ENCODE measurements at regions not wholly inside any gene's neighbourhood (a gene's known extent, or its start where the extent isn't known, plus 50 kb on each side); places are given as distances from the start of the nearest gene placed in this dataset.

GRCh38 chr5:174211277-174211626 is 165.7 kb downstream of the NSG2 start:
- no peak overlapping the region for H3K4me3 ChIP-seq
- no peaks in the 10 kb centered on the region for H3K36me3 ChIP-seq
- no peaks in the 10 kb centered on the region for H3K27me3 ChIP-seq
- no peak overlapping the region for H3K27ac ChIP-seq
- no peak for TF ChIP-seq CTCF (IDR thresholded peaks at IDR 0.05)
- no peaks in the 10 kb centered on the region for H3K9me3 ChIP-seq
- no peaks in the 10 kb centered on the region for H3K4me1 ChIP-seq
- intact Hi-C loops (cut with DNase I): no loop called here
- DNase-seq (ENCODE audit: low spot score in 2 of 2): no peak

- no peak overlapping the region for H3K4me3 ChIP-seq
- no peak overlapping the region for H3K27ac ChIP-seq
- intact Hi-C loops (cut with DNase I): no loop called here
- no peaks in the 10 kb centered on the region for H3K27me3 ChIP-seq
- no peak for DNase-seq (ENCODE audit: low spot score in 2 of 2)
- H3K9me3 ChIP-seq: peaks cover 0 to 11% of the 10 kb centered on the region in 2 donors
- TF ChIP-seq CTCF (IDR thresholded peaks at IDR 0.05): no peak
- no peaks in the 10 kb centered on the region for H3K36me3 ChIP-seq
- no peaks in the 10 kb centered on the region for H3K4me1 ChIP-seq
Measured at GRCh38 chr5:174217527-174217926, 172.0 kb downstream of the NSG2 start.

- Histone ChIP-seq H3K4me1 (no peaks in the 10 kb centered on the region), H3K9me3 (peaks cover 0 to 11% of the 10 kb centered on the region in 2 donors), H3K27ac (no peak overlapping the region), H3K27me3 (no peaks in the 10 kb centered on the region), H3K4me3 (no peak overlapping the region), H3K36me3 (no peaks in the 10 kb centered on the region)
- intact Hi-C loops (cut with DNase I): no loop called here
- no peak for DNase-seq (ENCODE audit: low spot score in 2 of 2)
- no peak for TF ChIP-seq CTCF (IDR thresholded peaks at IDR 0.05)
Measured at GRCh38 chr5:174218162-174218561, 172.7 kb downstream of the NSG2 start.

- DNase-seq (ENCODE audit: low spot score in 2 of 2): no peak
- Histone ChIP-seq H3K9me3 (peaks cover 0 to 11% of the 10 kb centered on the region in 2 donors), H3K4me3 (no peak overlapping the region), H3K4me1 (no peaks in the 10 kb centered on the region), H3K27ac (no peak overlapping the region), H3K36me3 (no peaks in the 10 kb centered on the region), H3K27me3 (no peaks in the 10 kb centered on the region)
- intact Hi-C loops (cut with DNase I): no loop called here
- no peak for TF ChIP-seq CTCF (IDR thresholded peaks at IDR 0.05)
Measured at GRCh38 chr5:174220417-174220816, 174.9 kb downstream of the NSG2 start.

GRCh38 chr5:174221436-174221835 is 175.9 kb downstream of the NSG2 start:
- no peak overlapping the region for H3K27ac ChIP-seq
- no peak for DNase-seq (ENCODE audit: low spot score in 2 of 2)
- no peaks in the 10 kb centered on the region for H3K36me3 ChIP-seq
- TF ChIP-seq CTCF (IDR thresholded peaks at IDR 0.05): no peak
- intact Hi-C loops (cut with DNase I): no loop called here
- peaks cover 0 to 11% of the 10 kb centered on the region in 2 donors for H3K9me3 ChIP-seq
- no peaks in the 10 kb centered on the region for H3K4me1 ChIP-seq
- H3K27me3 ChIP-seq: no peaks in the 10 kb centered on the region
- no peak overlapping the region for H3K4me3 ChIP-seq

- H3K27me3 ChIP-seq: no peaks in the 10 kb centered on the region
- no peak for TF ChIP-seq CTCF (IDR thresholded peaks at IDR 0.05)
- no peak for DNase-seq (ENCODE audit: low spot score in 2 of 2)
- H3K4me1 ChIP-seq: no peaks in the 10 kb centered on the region
- intact Hi-C loops (cut with DNase I): no loop called here
- peaks cover 0 to 11% of the 10 kb centered on the region in 2 donors for H3K9me3 ChIP-seq
- no peak overlapping the region for H3K27ac ChIP-seq
- no peak overlapping the region for H3K4me3 ChIP-seq
- H3K36me3 ChIP-seq: no peaks in the 10 kb centered on the region
Measured at GRCh38 chr5:174221946-174222345, 176.4 kb downstream of the NSG2 start.
